HG02678 (cell line): ENCODE measurements at regions not wholly inside any gene's neighbourhood (a gene's known extent, or its start where the extent isn't known, plus 50 kb on each side); places are given as distances from the start of the nearest gene placed in this dataset.

Source experiments
- ATAC-seq: cut with Tn5 transposase; IDR thresholded peaks from one replicate; pipeline ENCODE4 v1.9.1; 2021; ENCODE audit warnings: mild to moderate bottlenecking, moderate library complexity; ENCODE audit not compliant: unreplicated experiment

GRCh38 chr9:129403779-129404620 is 216.9 kb downstream of the C9orf50 start:
- ATAC-seq, result no peak

- no peak for ATAC-seq
Measured at GRCh38 chr9:129402931-129403778, 217.7 kb downstream of the C9orf50 start.

GRCh38 chr9:129402371-129402739 is 218.5 kb downstream of the C9orf50 start:
- ATAC-seq, result no peak

- no peak for ATAC-seq
Measured at GRCh38 chr9:129401623-129402370, 219.1 kb downstream of the C9orf50 start.

- ATAC-seq, result no peak
Measured at GRCh38 chr9:129400971-129401622, 219.8 kb downstream of the C9orf50 start.

- ATAC-seq, result no peak
Measured at GRCh38 chr9:129400001-129400970, 220.6 kb downstream of the C9orf50 start.

GRCh38 chr9:129399634-129399990 is 221.3 kb downstream of the C9orf50 start:
- ATAC-seq, result no peak

GRCh38 chr9:129398961-129399633 is 221.0 kb upstream of the IER5L start:
- ATAC-seq, result no peak

GRCh38 chr9:129398101-129398960 is 220.3 kb upstream of the IER5L start:
- ATAC-seq, result no peak

GRCh38 chr9:129397335-129397734 is 219.3 kb upstream of the IER5L start:
- ATAC-seq, result no peak

- no peak for ATAC-seq
Measured at GRCh38 chr9:129396365-129396708, 218.3 kb upstream of the IER5L start.

- no peak for ATAC-seq
Measured at GRCh38 chr9:129395633-129396364, 217.7 kb upstream of the IER5L start.

- no peak for ATAC-seq
Measured at GRCh38 chr9:129394886-129395279, 216.8 kb upstream of the IER5L start.

GRCh38 chr9:129394061-129394885 is 216.2 kb upstream of the IER5L start:
- ATAC-seq, result no peak

- no peak for ATAC-seq
Measured at GRCh38 chr9:129393064-129393463, 215.0 kb upstream of the IER5L start.

- no peak for ATAC-seq
Measured at GRCh38 chr9:129392093-129392541, 214.1 kb upstream of the IER5L start.

- no peak for ATAC-seq
Measured at GRCh38 chr9:129391221-129391661, 213.2 kb upstream of the IER5L start.
